ENCODE measurements at regions not wholly inside any gene's neighbourhood (a gene's known extent, or its start where the extent isn't known, plus 50 kb on each side); places are given as distances from the start of the nearest gene placed in this dataset.

- TF ChIP-seq CTCF (conservative IDR thresholded peaks at IDR 0.05; ENCODE audit: low read depth, low read length) (no peak), EZH2phosphoT487 (IDR thresholded peaks at IDR 0.05; ENCODE audit: borderline replicate concordance, low read length) (no peak)
Measured at GRCh38 chr13:107254392-107254791, 686.5 kb upstream of the ARGLU1 start.

Measured in PC-3 (cell line).